WERI-Rb-1 (cell line): ENCODE measurements at regions not wholly inside any gene's neighbourhood (a gene's known extent, or its start where the extent isn't known, plus 50 kb on each side); places are given as distances from the start of the nearest gene placed in this dataset.

Experiments used
- DNase-seq: peaks from one replicate; pipeline ENCODE4 v3.0.0-alpha.2; 2020
- H3K27ac ChIP-seq: fragments of 250-450 bp; sonication (Bioruptor Pico); 2 replicates; pipeline ENCODE4 v1.5.1; 2020; ENCODE audit warnings: mild to moderate bottlenecking, moderate library complexity
- H3K27me3 ChIP-seq: fragments of 250-450 bp; sonication (Bioruptor Pico); 2 replicates; pipeline ENCODE4 v1.5.1; 2021; ENCODE audit warnings: mild to moderate bottlenecking, low read depth, moderate library complexity; ENCODE audit not compliant: insufficient read depth, severe bottlenecking
- H3K36me3 ChIP-seq: fragments of 250-450 bp; sonication (Bioruptor Pico); 2 replicates; pipeline ENCODE4 v1.5.1; 2020; ENCODE audit warnings: mild to moderate bottlenecking, moderate library complexity
- H3K4me3 ChIP-seq: 2 replicates; pipeline ENCODE4 v1.5.1; 2011; ENCODE audit warnings: low read depth, mild to moderate bottlenecking, control low read depth, low read length
- H3K9me3 ChIP-seq: fragments of 250-450 bp; sonication (Bioruptor Pico); 2 replicates; pipeline ENCODE4 v1.5.1; 2021; ENCODE audit warnings: mild to moderate bottlenecking, moderate library complexity; ENCODE audit not compliant: severe bottlenecking
- TF ChIP-seq, protein P1 (sequence below): IDR thresholded peaks from 2 replicates; pipeline ENCODE4 v1.5.1; 2011; ENCODE audit warnings: low read depth, mild to moderate bottlenecking, control low read depth, inconsistent platforms, low read length

DNA sequence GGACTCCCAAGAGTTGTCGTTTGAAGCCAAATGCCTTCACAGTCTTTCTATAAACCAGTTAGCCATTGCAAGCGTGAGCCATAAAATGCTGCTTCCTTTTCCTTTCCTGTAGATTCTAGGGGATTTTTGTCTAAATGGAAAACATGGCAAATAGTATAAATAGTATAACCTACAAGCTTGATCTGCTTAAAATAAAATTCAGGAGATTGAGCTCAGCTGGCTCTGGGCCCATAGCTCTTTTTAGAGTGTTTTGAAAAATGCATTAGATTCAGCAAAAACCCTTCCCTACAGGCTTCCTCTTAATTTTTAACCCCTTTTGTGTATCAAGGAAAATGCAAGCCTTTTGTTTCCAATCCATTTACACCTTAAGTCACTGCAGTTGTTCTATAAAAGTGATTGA is 190.1 kb upstream of the GDF10 start:
- Histone ChIP-seq H3K27me3 (no peaks in the 10 kb centered on the region), H3K4me3 (no peak overlapping the region), H3K9me3 (no peaks in the 10 kb centered on the region), H3K27ac (no peak overlapping the region), H3K36me3 (no peaks in the 10 kb centered on the region)
- DNase-seq, result no peak
- TF ChIP-seq, protein P1, sequence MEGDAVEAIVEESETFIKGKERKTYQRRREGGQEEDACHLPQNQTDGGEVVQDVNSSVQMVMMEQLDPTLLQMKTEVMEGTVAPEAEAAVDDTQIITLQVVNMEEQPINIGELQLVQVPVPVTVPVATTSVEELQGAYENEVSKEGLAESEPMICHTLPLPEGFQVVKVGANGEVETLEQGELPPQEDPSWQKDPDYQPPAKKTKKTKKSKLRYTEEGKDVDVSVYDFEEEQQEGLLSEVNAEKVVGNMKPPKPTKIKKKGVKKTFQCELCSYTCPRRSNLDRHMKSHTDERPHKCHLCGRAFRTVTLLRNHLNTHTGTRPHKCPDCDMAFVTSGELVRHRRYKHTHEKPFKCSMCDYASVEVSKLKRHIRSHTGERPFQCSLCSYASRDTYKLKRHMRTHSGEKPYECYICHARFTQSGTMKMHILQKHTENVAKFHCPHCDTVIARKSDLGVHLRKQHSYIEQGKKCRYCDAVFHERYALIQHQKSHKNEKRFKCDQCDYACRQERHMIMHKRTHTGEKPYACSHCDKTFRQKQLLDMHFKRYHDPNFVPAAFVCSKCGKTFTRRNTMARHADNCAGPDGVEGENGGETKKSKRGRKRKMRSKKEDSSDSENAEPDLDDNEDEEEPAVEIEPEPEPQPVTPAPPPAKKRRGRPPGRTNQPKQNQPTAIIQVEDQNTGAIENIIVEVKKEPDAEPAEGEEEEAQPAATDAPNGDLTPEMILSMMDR, result no peak

DNA sequence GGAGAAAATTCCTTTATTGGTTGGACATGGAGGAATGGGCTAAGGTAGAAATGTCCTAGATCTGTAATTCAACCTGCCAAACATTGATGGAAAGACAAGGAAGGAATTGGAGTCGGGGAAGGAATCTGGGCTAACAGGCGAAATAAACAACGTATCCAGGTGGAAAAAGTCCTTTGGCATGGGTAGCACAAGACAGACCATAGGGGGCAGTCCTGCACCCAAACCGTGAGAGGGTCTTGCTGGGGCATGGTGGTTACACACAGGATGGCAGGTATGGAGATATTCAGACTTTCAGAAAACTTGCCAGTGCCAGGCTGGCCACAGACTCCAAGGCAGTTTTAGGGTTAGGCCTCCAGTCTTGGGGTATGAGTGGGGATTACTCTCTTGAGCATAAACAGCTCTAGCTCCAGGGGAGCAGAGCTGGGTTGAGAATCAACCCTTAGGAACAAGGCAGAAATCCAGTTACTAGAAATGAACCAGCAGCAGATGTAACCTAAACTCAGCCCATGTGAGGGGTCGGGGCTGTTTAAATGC is 188.6 kb upstream of the GDF10 start:
- no peaks in the 10 kb centered on the region for H3K36me3 ChIP-seq
- no peak overlapping the region for H3K4me3 ChIP-seq
- TF ChIP-seq, protein P1, result peak; percentile 21; the same call in 1 of the 2 replicates
- H3K9me3 ChIP-seq, result no peaks in the 10 kb centered on the region
- H3K27me3 ChIP-seq, result no peaks in the 10 kb centered on the region
- no peak for DNase-seq
- no peak overlapping the region for H3K27ac ChIP-seq

DNA sequence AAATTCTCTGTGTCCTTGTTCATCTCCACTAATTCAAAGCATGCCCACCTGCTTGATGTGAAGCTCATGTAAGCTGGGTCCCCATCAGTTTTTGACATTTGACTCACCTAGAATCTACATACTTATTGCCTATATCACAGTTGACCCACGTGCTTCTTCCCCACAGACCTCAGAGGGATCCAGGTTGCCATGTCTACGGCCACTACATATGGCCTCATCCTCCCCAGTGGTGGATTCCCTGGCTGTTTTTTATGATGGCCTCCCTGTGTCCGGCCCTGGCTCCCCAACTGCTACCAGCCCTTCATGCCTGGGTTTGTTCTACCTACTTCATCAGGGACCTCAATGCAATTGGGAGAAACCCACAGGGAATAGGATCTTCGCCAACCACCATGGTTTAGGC is 187.4 kb upstream of the GDF10 start:
- Histone ChIP-seq H3K27ac (no peak overlapping the region), H3K27me3 (no peaks in the 10 kb centered on the region), H3K4me3 (no peak overlapping the region), H3K36me3 (no peaks in the 10 kb centered on the region), H3K9me3 (no peaks in the 10 kb centered on the region)
- DNase-seq, result no peak
- TF ChIP-seq, protein P1, result no peak

DNA sequence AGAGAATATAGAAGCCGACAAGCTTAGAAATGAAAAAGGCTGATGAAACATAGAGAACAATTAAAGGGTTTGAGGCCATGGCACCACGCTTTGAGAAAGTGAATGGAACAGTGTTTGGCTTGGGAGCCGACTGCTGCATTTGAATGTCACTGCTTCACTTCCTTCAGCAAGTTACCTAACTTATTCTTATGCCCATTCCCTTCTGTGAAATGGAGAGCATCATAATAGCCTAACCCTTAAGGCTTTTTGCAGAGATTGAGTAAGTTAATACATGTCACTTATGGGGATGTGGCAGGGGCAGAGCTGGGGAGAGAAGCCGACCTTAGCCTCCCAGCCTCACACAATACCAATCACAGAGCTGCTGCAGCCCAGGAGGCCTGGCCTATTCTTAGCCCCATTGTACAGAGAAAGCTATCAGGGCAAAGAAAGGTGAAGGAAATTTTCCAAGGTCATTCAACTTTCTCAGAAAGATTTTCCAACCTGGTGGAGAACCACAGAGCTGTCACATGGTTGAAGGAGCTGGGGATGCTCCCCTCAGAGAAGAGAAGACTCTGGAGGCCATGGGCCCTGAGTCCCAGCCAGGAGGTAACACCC is 186.0 kb upstream of the GDF10 start:
- TF ChIP-seq, protein P1, result no peak
- Histone ChIP-seq H3K4me3 (no peak overlapping the region), H3K27ac (no peak overlapping the region), H3K36me3 (no peaks in the 10 kb centered on the region), H3K27me3 (no peaks in the 10 kb centered on the region), H3K9me3 (no peaks in the 10 kb centered on the region)
- no peak for DNase-seq

DNA sequence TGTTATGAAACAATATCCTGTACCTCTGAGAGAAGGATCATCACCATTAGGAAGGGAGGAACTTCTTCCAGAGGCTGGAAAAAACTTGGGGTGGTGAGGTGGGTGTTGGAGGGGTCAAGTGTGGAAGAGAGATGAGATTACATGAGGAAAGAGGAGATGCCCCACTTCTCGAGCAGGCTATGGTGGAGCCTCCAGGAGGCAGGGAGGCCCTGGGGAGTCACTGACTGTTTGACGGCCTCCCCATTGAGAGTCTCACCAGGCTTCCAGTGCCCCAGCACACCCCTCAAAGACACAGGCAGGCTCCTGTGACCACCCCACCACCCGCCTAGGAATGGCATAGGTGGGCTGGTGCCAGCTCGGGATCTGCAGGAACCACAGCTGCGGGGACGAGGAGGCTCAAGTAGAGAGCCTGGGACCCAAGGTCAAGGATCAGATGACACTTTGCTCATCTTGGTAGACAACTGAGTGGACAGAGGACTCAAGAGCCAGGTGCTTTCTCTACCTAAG is 185.3 kb upstream of the GDF10 start:
- Histone ChIP-seq H3K4me3 (no peak overlapping the region), H3K36me3 (no peaks in the 10 kb centered on the region), H3K27ac (no peak overlapping the region), H3K9me3 (no peaks in the 10 kb centered on the region), H3K27me3 (no peaks in the 10 kb centered on the region)
- TF ChIP-seq, protein P1, result no peak
- DNase-seq, result no peak

DNA sequence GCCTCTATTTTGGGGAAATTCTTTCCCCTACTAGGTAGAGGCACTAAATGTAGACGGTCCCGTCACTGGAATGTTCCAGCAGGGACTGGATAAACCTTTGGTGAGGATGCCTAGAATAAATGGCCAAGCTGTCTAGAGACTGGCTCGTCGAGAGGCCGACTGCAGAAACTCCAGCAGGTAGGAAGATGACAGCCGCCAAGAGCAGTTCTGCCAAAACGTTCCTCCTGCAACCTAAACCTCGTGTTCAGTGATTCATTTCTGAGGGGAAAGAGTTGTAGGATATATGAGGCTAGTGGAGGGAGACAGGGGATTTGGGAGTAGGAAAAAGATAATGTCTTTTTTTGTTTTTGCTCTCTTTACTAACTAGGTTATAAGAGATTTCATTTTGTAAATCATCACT is 184.7 kb upstream of the GDF10 start:
- no peaks in the 10 kb centered on the region for H3K36me3 ChIP-seq
- H3K27ac ChIP-seq, result no peak overlapping the region
- H3K9me3 ChIP-seq, result no peaks in the 10 kb centered on the region
- TF ChIP-seq, protein P1, result no peak
- no peak overlapping the region for H3K4me3 ChIP-seq
- DNase-seq, result no peak
- H3K27me3 ChIP-seq, result no peaks in the 10 kb centered on the region
